OCI-LY3 (cell line): ENCODE measurements at regions not wholly inside any gene's neighbourhood (a gene's known extent, or its start where the extent isn't known, plus 50 kb on each side); places are given as distances from the start of the nearest gene placed in this dataset.

Experiments
- H2AFZ ChIP-seq: fragments of 200-600, 300-600 bp; shearing (Covaris generic); 2 replicates; pipeline ENCODE4 v1.6.0; 2014; ENCODE audit warnings: antibody characterized with exemption, low read depth, low read length
- H3K27ac ChIP-seq: fragments of 200-600, 300-600 bp; sonication (generic); 2 replicates; pipeline ENCODE4 v1.5.1; 2014; ENCODE audit warnings: mild to moderate bottlenecking, low read length, moderate library complexity, mixed read lengths
- H3K27me3 ChIP-seq: fragments of 200-600, 300-600 bp; sonication (generic); 2 replicates; pipeline ENCODE4 v1.6.1; 2014; ENCODE audit warnings: low read depth, low read length, mixed read lengths
- H3K36me3 ChIP-seq: fragments of 200-600, 300-600 bp; sonication (generic); replicated peaks from 2 replicates; pipeline ENCODE3; 2014; ENCODE audit warnings: low read depth, low read length, mixed read lengths
- H3K4me1 ChIP-seq: fragments of 300-600, 200-600 bp; sonication (generic); 2 replicates; pipeline ENCODE4 v1.6.1; 2014; ENCODE audit warnings: low read length, mixed read lengths
- H3K4me2 ChIP-seq: fragments of 200-600, 300-600 bp; sonication (generic); 2 replicates; pipeline ENCODE4 v1.6.1; 2014; ENCODE audit warnings: low read length, mixed read lengths
- H3K4me3 ChIP-seq: fragments of 300-600, 200-600 bp; sonication (generic); 2 replicates; pipeline ENCODE4 v1.5.1; 2014; ENCODE audit warnings: antibody characterized with exemption, mild to moderate bottlenecking, low read length, moderate library complexity
- H3K79me2 ChIP-seq: fragments of 300-600, 200-600 bp; shearing (Covaris generic); 2 replicates; pipeline ENCODE4 v1.6.1; 2014; ENCODE audit warnings: mild to moderate bottlenecking, low read length, mixed read lengths
- H3K9ac ChIP-seq: fragments of 300-600, 200-600 bp; shearing (Covaris generic); 2 replicates; pipeline ENCODE4 v1.6.0; 2014; ENCODE audit warnings: mild to moderate bottlenecking, low read length, moderate library complexity
- H3K9me3 ChIP-seq: fragments of 200-600, 300-600 bp; shearing (Covaris generic); 2 replicates; pipeline ENCODE4 v1.6.1; 2014; ENCODE audit warnings: low read length, mixed read lengths; ENCODE audit not compliant: insufficient read depth
- H4K20me1 ChIP-seq: fragments of 200-600, 300-600 bp; sonication (generic); 2 replicates; pipeline ENCODE4 v1.6.1; 2016; ENCODE audit warnings: low read length, mixed read lengths; ENCODE audit not compliant: insufficient read depth
- CTCF ChIP-seq: fragments of 200-600, 300-600 bp; sonication (generic); IDR thresholded peaks from 2 replicates; pipeline ENCODE4 v1.5.1; 2014; ENCODE audit warnings: antibody characterized with exemption, low read length, low read depth
- EZH2phosphoT487 ChIP-seq: fragments of 200-600 bp; shearing (Covaris generic); IDR thresholded peaks from 2 replicates; pipeline ENCODE4 v1.6.1; 2018; ENCODE audit warnings: antibody characterized with exemption, mixed run types, low read depth

- no peaks in the 10 kb centered on the region for H3K36me3 ChIP-seq
- H3K4me1 ChIP-seq = no peaks in the 10 kb centered on the region
- no peak overlapping the region for H3K4me2 ChIP-seq
- H2AFZ ChIP-seq = no peak overlapping the region
- no peak overlapping the region for H3K9ac ChIP-seq
- no peaks in the 10 kb centered on the region for H4K20me1 ChIP-seq
- H3K9me3 ChIP-seq = no peaks in the 10 kb centered on the region
- H3K27me3 ChIP-seq = no peaks in the 10 kb centered on the region
- no peak overlapping the region for H3K27ac ChIP-seq
- no peak for TF ChIP-seq CTCF
- no peaks in the 10 kb centered on the region for H3K79me2 ChIP-seq
- no peak overlapping the region for H3K4me3 ChIP-seq
Observed at GRCh38 chr10:131561897-131562296, 250.4 kb upstream of the TCERG1L start.

- Histone ChIP-seq H3K27me3 (no peaks in the 10 kb centered on the region), H4K20me1 (no peaks in the 10 kb centered on the region)
Observed at GRCh38 chr10:131563411-131563810, 251.9 kb upstream of the TCERG1L start.

GRCh38 chr10:131567279-131568162 lies 256.0 kb upstream of the TCERG1L start:
- no peaks in the 10 kb centered on the region for H4K20me1 ChIP-seq

More at GRCh38 chr10:131563411-131563810, 251.9 kb upstream of the TCERG1L start:
- TF ChIP-seq CTCF (no peak), EZH2phosphoT487 (no peak)
- no peaks in the 10 kb centered on the region for H3K9me3 ChIP-seq
- no peak overlapping the region for H3K27ac ChIP-seq
- no peaks in the 10 kb centered on the region for H3K36me3 ChIP-seq
- H3K4me2 ChIP-seq = no peak overlapping the region
- H3K4me3 ChIP-seq = no peak overlapping the region
- H3K79me2 ChIP-seq = no peaks in the 10 kb centered on the region
- no peak overlapping the region for H3K9ac ChIP-seq
- no peak overlapping the region for H2AFZ ChIP-seq
- no peaks in the 10 kb centered on the region for H3K4me1 ChIP-seq

More at GRCh38 chr10:131567279-131568162, 256.0 kb upstream of the TCERG1L start:
- no peak for TF ChIP-seq EZH2phosphoT487
- TF ChIP-seq CTCF = no peak
- Histone ChIP-seq H3K36me3 (no peaks in the 10 kb centered on the region), H3K9me3 (no peaks in the 10 kb centered on the region), H3K27me3 (no peaks in the 10 kb centered on the region), H3K27ac (no peak overlapping the region), H3K4me2 (no peak overlapping the region), H3K79me2 (no peaks in the 10 kb centered on the region), H3K4me3 (no peak overlapping the region), H3K4me1 (no peaks in the 10 kb centered on the region), H3K9ac (no peak overlapping the region), H2AFZ (no peak overlapping the region)
